ENCODE measurements at regions not wholly inside any gene's neighbourhood (a gene's known extent, or its start where the extent isn't known, plus 50 kb on each side); places are given as distances from the start of the nearest gene placed in this dataset.

GRCh38 chr12:90301561-90302133 lies 593.0 kb upstream of the ATP2B1 start:
- Histone ChIP-seq H3K9me3 (ENCODE audit: insufficient read depth, low read depth, low read length) (no peaks in the 10 kb centered on the region), H3K4me3 (ENCODE audit: insufficient read depth, low read depth, low read length) (no peak overlapping the region), H3K4me1 (ENCODE audit: insufficient read depth, low read length) (no peaks in the 10 kb centered on the region), H2AFZ (ENCODE audit: low read depth, low read length) (no peak overlapping the region), H3K27me3 (ENCODE audit: insufficient read depth, low read length) (no peaks in the 10 kb centered on the region), H3K79me2 (ENCODE audit: insufficient read depth, low read length) (no peaks in the 10 kb centered on the region), H4K20me1 (ENCODE audit: insufficient read depth, low read length) (no peaks in the 10 kb centered on the region), H3K36me3 (ENCODE audit: insufficient read depth, low read length) (no peaks in the 10 kb centered on the region), H3K4me2 (ENCODE audit: low read length) (no peak overlapping the region), H3K27ac (ENCODE audit: low read depth, low read length) (no peak overlapping the region), H3K9ac (ENCODE audit: low read length) (no peak overlapping the region)
- no peaks in the 10 kb centered on the region for H3K27me3 Mint-ChIP-seq (ENCODE audit: low read depth, unreplicated experiment)
- DNase-seq (ENCODE audit: low read depth) (no peak), FAIRE-seq (no peak)
- H3K9me3 Mint-ChIP-seq (ENCODE audit: unreplicated experiment) = peaks cover 3% of the 10 kb centered on the region
- no peaks in the 10 kb centered on the region for H3K36me3 Mint-ChIP-seq (ENCODE audit: low read depth, unreplicated experiment)
- H3K27ac Mint-ChIP-seq (ENCODE audit: unreplicated experiment) = no peak overlapping the region
- no peak overlapping the region for H3K4me3 Mint-ChIP-seq (ENCODE audit: unreplicated experiment)
- TF ChIP-seq CTCF (IDR thresholded peaks at IDR 0.05; ENCODE audit: insufficient read depth, low read depth, low read length) = no peak
- TF ChIP-seq EZH2 (IDR thresholded peaks at IDR 0.05; ENCODE audit: insufficient read depth, low read length) = no peak
- peaks cover 6% of the 10 kb centered on the region for H3K4me1 Mint-ChIP-seq (ENCODE audit: low read depth, unreplicated experiment)

- H3K27ac Mint-ChIP-seq (ENCODE audit: unreplicated experiment) = no peak overlapping the region
- no peak overlapping the region for H3K27ac ChIP-seq (ENCODE audit: low read depth, low read length)
- no peak overlapping the region for H3K4me3 ChIP-seq (ENCODE audit: insufficient read depth, low read depth, low read length)
- no peak overlapping the region for H3K4me2 ChIP-seq (ENCODE audit: low read length)
- H4K20me1 ChIP-seq (ENCODE audit: insufficient read depth, low read length) = no peaks in the 10 kb centered on the region
- DNase-seq (ENCODE audit: low read depth) (no peak), FAIRE-seq (no peak)
- no peak overlapping the region for H3K9ac ChIP-seq (ENCODE audit: low read length)
- H3K27me3 Mint-ChIP-seq (ENCODE audit: low read depth, unreplicated experiment) = no peaks in the 10 kb centered on the region
- H3K9me3 ChIP-seq (ENCODE audit: insufficient read depth, low read depth, low read length) = no peaks in the 10 kb centered on the region
- no peaks in the 10 kb centered on the region for H3K4me1 ChIP-seq (ENCODE audit: insufficient read depth, low read length)
- peaks cover 6% of the 10 kb centered on the region for H3K4me1 Mint-ChIP-seq (ENCODE audit: low read depth, unreplicated experiment)
- H3K36me3 Mint-ChIP-seq (ENCODE audit: low read depth, unreplicated experiment) = no peaks in the 10 kb centered on the region
- no peaks in the 10 kb centered on the region for H3K36me3 ChIP-seq (ENCODE audit: insufficient read depth, low read length)
- no peak for TF ChIP-seq EZH2 (IDR thresholded peaks at IDR 0.05; ENCODE audit: insufficient read depth, low read length)
- no peak for TF ChIP-seq CTCF (IDR thresholded peaks at IDR 0.05; ENCODE audit: insufficient read depth, low read depth, low read length)
- H3K79me2 ChIP-seq (ENCODE audit: insufficient read depth, low read length) = no peaks in the 10 kb centered on the region
- H3K9me3 Mint-ChIP-seq (ENCODE audit: unreplicated experiment) = peaks cover 3% of the 10 kb centered on the region
- no peak overlapping the region for H2AFZ ChIP-seq (ENCODE audit: low read depth, low read length)
- H3K27me3 ChIP-seq (ENCODE audit: insufficient read depth, low read length) = no peaks in the 10 kb centered on the region
- no peak overlapping the region for H3K4me3 Mint-ChIP-seq (ENCODE audit: unreplicated experiment)
Measured at GRCh38 chr12:90301095-90301494, 592.5 kb upstream of the ATP2B1 start.

GRCh38 chr12:90299666-90300065 lies 591.0 kb upstream of the ATP2B1 start:
- no peaks in the 10 kb centered on the region for H3K9me3 ChIP-seq (ENCODE audit: insufficient read depth, low read depth, low read length)
- H3K9ac ChIP-seq (ENCODE audit: low read length) = no peak overlapping the region
- H2AFZ ChIP-seq (ENCODE audit: low read depth, low read length) = no peak overlapping the region
- no peak for DNase-seq (ENCODE audit: low read depth)
- Mint-ChIP-seq H3K27me3 (ENCODE audit: low read depth, unreplicated experiment) (no peaks in the 10 kb centered on the region), H3K27ac (ENCODE audit: unreplicated experiment) (no peak overlapping the region), H3K4me3 (ENCODE audit: unreplicated experiment) (no peak overlapping the region), H3K4me1 (ENCODE audit: low read depth, unreplicated experiment) (peaks cover 6% of the 10 kb centered on the region), H3K36me3 (ENCODE audit: low read depth, unreplicated experiment) (no peaks in the 10 kb centered on the region), H3K9me3 (ENCODE audit: unreplicated experiment) (peaks cover 3% of the 10 kb centered on the region)
- H3K27ac ChIP-seq (ENCODE audit: low read depth, low read length) = no peak overlapping the region
- H3K79me2 ChIP-seq (ENCODE audit: insufficient read depth, low read length) = no peaks in the 10 kb centered on the region
- TF ChIP-seq EZH2 (IDR thresholded peaks at IDR 0.05; ENCODE audit: insufficient read depth, low read length) = no peak
- TF ChIP-seq CTCF (IDR thresholded peaks at IDR 0.05; ENCODE audit: insufficient read depth, low read depth, low read length) = no peak
- no peaks in the 10 kb centered on the region for H3K27me3 ChIP-seq (ENCODE audit: insufficient read depth, low read length)
- H3K4me3 ChIP-seq (ENCODE audit: insufficient read depth, low read depth, low read length) = no peak overlapping the region
- no peaks in the 10 kb centered on the region for H3K36me3 ChIP-seq (ENCODE audit: insufficient read depth, low read length)
- FAIRE-seq = no peak
- no peaks in the 10 kb centered on the region for H3K4me1 ChIP-seq (ENCODE audit: insufficient read depth, low read length)
- no peak overlapping the region for H3K4me2 ChIP-seq (ENCODE audit: low read length)
- H4K20me1 ChIP-seq (ENCODE audit: insufficient read depth, low read length) = no peaks in the 10 kb centered on the region
